GM18858 (cell line): ENCODE measurements at regions not wholly inside any gene's neighbourhood (a gene's known extent, or its start where the extent isn't known, plus 50 kb on each side); places are given as distances from the start of the nearest gene placed in this dataset.

ENCODE experiments used
- ATAC-seq: cut with Tn5 transposase; IDR thresholded peaks from one replicate; pipeline ENCODE4 v1.9.1; 2021; ENCODE audit not compliant: unreplicated experiment

- ATAC-seq = no peak
These were observed 95.4 kb upstream of the KLHL25 start for GRCh38 chr15:85889956-85890619.

GRCh38 chr15:85890620-85890980 lies 95.9 kb upstream of the KLHL25 start:
- ATAC-seq = no peak

- no peak for ATAC-seq
These were observed 96.7 kb upstream of the KLHL25 start for GRCh38 chr15:85891470-85891869.

GRCh38 chr15:85892232-85892631 lies 97.5 kb upstream of the KLHL25 start:
- no peak for ATAC-seq

GRCh38 chr15:85897207-85897894 lies 102.6 kb upstream of the KLHL25 start:
- no peak for ATAC-seq

GRCh38 chr15:85897895-85898717 lies 103.4 kb upstream of the KLHL25 start:
- no peak for ATAC-seq

- no peak for ATAC-seq
These were observed 105.2 kb upstream of the KLHL25 start for GRCh38 chr15:85899927-85900326.

GRCh38 chr15:85905751-85906450 lies 111.2 kb upstream of the KLHL25 start:
- ATAC-seq = no peak

GRCh38 chr15:85906640-85907039 lies 111.9 kb upstream of the KLHL25 start:
- ATAC-seq = no peak

GRCh38 chr15:85910834-85911233 lies 116.1 kb upstream of the KLHL25 start:
- ATAC-seq = no peak

- ATAC-seq = no peak
These were observed 118.7 kb upstream of the KLHL25 start for GRCh38 chr15:85913461-85913860.

- no peak for ATAC-seq
These were observed 126.2 kb upstream of the KLHL25 start for GRCh38 chr15:85920956-85921355.

- ATAC-seq = no peak
These were observed 129.4 kb upstream of the KLHL25 start for GRCh38 chr15:85924088-85924487.

- ATAC-seq = no peak
These were observed 131.0 kb upstream of the KLHL25 start for GRCh38 chr15:85925649-85926237.

GRCh38 chr15:85926834-85927233 lies 132.1 kb upstream of the KLHL25 start:
- no peak for ATAC-seq

- ATAC-seq = no peak
These were observed 133.3 kb upstream of the KLHL25 start for GRCh38 chr15:85927931-85928537.

- no peak for ATAC-seq
These were observed 135.1 kb upstream of the KLHL25 start for GRCh38 chr15:85929786-85930185.

GRCh38 chr15:85932391-85932790 lies 137.7 kb upstream of the KLHL25 start:
- ATAC-seq = no peak

- no peak for ATAC-seq
These were observed 140.0 kb upstream of the KLHL25 start for GRCh38 chr15:85934691-85935090.

GRCh38 chr15:85935182-85935581 lies 140.5 kb upstream of the KLHL25 start:
- no peak for ATAC-seq

GRCh38 chr15:85937661-85938060 lies 142.0 kb upstream of the AGBL1 start:
- ATAC-seq = no peak
